Loucy (cell line): ENCODE measurements at regions not wholly inside any gene's neighbourhood (a gene's known extent, or its start where the extent isn't known, plus 50 kb on each side); places are given as distances from the start of the nearest gene placed in this dataset.

ENCODE experiments used
- CTCF ChIP-seq: fragments of 200-600 bp; sonication (generic); conservative IDR thresholded peaks from 2 replicates; pipeline ENCODE4 v1.5.1; 2014; ENCODE audit warnings: mild to moderate bottlenecking, antibody characterized with exemption, low read length
- EZH2phosphoT487 ChIP-seq: fragments of 200-600 bp; IDR thresholded peaks from 2 replicates; pipeline ENCODE4 v1.6.1; 2018; ENCODE audit warnings: antibody characterized with exemption, mild to moderate bottlenecking, moderate library complexity, borderline replicate concordance

GRCh38 chr6:144870782-144871181 is 585.6 kb downstream of the UTRN start:
- TF ChIP-seq CTCF: no peak
- no peak for TF ChIP-seq EZH2phosphoT487
